GM13976 (cell line): ENCODE measurements at regions not wholly inside any gene's neighbourhood (a gene's known extent, or its start where the extent isn't known, plus 50 kb on each side); places are given as distances from the start of the nearest gene placed in this dataset.

Experiments used
- DNase-seq: peaks from one replicate; pipeline ENCODE4 v3.0.0; 2012; ENCODE audit warnings: low spot score
- CTCF ChIP-seq: IDR thresholded peaks from 2 replicates; pipeline ENCODE4 v1.5.1; 2012; ENCODE audit warnings: borderline replicate concordance, mild to moderate bottlenecking; ENCODE audit not compliant: insufficient read depth; ENCODE audit errors: extremely low read depth, missing control alignments, control extremely low read depth
- in situ Hi-C: fragments of 300-500 bp; cut with MboI; formaldehyde crosslinking; loops from one replicate; pipeline ENCODE4 v1.12.0; 2022; ENCODE audit warnings: low sequenced_read_pairs, mixed read lengths, inconsistent platforms; ENCODE audit not compliant: unreplicated experiment

DNA sequence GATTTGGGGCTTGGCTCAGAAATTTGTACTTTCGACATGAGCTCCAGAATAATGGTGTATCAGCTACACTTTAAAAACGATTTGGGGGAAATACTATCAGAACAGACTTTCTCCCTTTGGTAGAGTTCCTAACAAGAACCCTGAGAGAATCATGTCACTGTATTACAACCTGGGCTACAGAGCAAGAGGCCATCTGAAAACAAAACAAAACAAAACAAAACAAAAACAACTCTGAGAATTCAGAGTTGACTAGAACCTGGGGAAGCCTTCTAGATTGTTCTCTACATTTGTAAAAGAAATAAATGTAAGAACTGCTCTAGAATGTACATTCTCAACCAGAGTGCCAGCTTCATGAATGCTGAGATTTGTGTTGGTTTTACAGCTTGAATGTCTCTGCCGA lies 262.6 kb upstream of the SEMA3D start:
- no peak for TF ChIP-seq CTCF
- in situ Hi-C loops = no loop called here

DNA sequence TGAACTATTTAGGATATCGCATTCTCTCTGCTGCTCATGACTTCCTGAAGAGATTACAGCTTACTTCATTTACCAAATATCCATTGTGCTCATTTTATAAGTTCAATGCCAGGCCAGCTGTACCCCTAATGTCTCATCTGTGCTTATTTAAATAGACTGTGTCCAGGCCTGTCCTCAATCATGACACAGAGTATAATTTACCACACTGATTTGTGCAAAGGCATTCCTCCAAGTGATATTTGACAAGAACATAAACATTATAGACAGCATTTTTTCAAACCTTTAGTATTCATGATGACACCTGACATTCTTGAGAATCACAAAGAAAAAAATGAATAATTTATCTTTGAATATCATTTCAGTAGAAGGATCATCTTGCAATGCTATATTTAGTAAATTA lies 260.1 kb upstream of the SEMA3D start:
- in situ Hi-C loops = no loop called here
- TF ChIP-seq CTCF = no peak
- DNase-seq = no peak

More for the DNA sequence above, 262.6 kb upstream of the SEMA3D start:
- DNase-seq = no peak

GRCh38 chr7:85426487-85426960 lies 239.7 kb upstream of the SEMA3D start:
- no peak for TF ChIP-seq CTCF
- no peak for DNase-seq
- in situ Hi-C loops = no loop called here

DNA sequence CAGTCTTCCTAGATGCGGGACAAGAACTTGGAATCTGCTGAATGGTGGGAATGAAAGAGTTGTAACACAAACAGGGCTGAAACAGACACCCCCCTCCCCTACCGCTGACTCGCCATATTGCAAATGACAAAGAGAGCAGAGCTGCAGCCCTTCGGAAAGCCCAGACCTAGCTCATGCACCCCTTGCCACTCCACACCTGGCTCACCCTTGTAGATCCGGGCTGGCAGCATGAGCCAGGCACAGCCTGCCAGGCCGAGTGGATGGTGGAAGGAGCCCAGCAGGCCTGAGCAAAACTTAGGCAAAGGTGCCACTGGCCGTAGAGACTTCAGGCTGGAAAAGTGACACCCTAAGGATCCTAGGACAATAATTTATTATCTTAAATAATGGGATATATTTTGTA lies 237.4 kb upstream of the SEMA3D start:
- in situ Hi-C loops = no loop called here
- DNase-seq = no peak
- no peak for TF ChIP-seq CTCF

DNA sequence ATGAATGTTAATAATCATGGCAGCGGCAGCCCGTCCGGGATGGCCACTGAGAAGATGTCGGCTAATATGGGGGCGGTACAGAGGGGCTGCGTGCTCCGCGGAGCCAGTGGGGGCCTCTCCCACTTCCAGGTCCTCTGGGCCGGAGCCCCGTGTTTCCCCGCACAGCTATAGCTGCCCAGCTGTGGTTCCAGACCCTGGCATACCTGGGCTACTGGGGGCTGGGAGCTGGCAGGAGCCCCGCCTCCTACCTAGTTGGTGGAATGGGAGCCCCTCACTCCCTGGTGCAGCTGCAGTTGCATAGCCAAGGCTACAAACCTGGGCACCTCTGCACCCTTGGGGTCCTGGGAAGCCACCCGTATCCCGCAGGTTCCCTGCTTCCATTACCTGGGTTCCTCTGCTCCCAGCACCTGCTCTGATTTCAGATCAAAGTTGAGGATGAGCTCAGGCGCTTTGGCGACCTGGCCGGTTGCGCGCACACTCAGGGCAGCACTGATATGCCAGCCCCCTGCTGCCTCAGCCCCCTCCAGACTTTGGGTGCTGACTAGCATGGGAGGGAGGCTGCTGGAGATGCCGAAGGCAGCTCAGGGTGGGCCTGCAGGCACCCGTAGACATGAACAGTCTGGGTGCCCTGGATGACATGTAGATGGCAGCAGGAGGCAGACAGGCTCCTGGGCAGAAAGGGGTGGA lies 236.5 kb upstream of the SEMA3D start:
- no peak for DNase-seq
- TF ChIP-seq CTCF = no peak
- in situ Hi-C loops = no loop called here

DNA sequence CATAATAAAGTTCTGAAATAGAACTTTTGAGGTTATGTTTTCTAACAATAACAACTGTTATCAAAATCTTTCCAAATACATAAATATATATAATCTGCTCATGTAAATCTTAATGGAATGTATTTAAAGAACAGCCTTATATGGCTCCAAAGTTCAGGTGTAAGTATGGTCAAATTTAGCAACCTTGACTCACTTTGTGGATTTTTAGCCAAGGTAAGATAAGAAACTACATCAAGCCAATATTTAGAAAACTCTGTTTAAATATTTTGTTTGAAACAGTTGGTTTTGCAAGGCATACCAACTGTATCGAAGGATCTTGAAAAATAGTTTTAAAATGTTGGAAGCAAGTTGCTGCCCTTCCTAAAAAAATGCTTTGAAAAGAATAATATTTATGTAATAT lies 228.9 kb upstream of the SEMA3D start:
- no peak for DNase-seq
- in situ Hi-C loops = no loop called here
- no peak for TF ChIP-seq CTCF

DNA sequence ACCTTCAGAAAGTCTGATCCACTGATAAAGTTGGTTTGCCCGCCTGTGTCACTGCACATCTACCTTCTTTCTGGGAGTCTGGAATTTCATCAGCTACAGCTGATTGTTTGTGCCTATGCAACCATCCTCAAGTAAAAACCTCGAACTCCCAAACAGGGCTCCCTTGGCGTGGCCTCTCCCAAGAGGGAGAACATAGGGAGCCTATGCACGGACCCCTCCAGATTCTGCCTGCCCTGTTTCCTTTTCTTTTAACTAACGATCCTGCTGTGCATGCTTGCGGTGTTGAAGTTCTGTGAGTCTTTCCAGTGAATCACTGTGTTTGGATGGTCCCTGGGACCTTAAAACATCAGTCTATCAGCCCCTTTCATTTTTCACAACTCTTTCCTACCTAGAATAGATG lies 226.9 kb upstream of the SEMA3D start:
- no peak for TF ChIP-seq CTCF
- in situ Hi-C loops = no loop called here
- no peak for DNase-seq
